Esophagus muscularis mucosa (tissue), 4 donors: ENCODE measurements at regions not wholly inside any gene's neighbourhood (a gene's known extent, or its start where the extent isn't known, plus 50 kb on each side); places are given as distances from the start of the nearest gene placed in this dataset.

ENCODE experiments used
- EP300 ChIP-seq: sonication (generic); formaldehyde crosslinking; IDR thresholded peaks from one replicate; pipeline ENCODE4 v1.6.1; 2017; ENCODE audit warnings: antibody characterized with exemption
- POLR2A ChIP-seq: fragments of 450-650 bp; IDR thresholded peaks from one replicate; pipeline ENCODE4 v1.6.1; 2017; ENCODE audit warnings: antibody characterized with exemption, moderate library complexity, mild to moderate bottlenecking, low read depth
- POLR2AphosphoS5 ChIP-seq, 2 donors: sonication (generic); formaldehyde crosslinking; IDR thresholded peaks; one replicate each; pipeline ENCODE4 v1.6.1; 2017; ENCODE audit warnings: antibody characterized with exemption in 2 of 2
- TF ChIP-seq, protein P1 (sequence below), 3 experiments: fragments of 200-600 bp in 2 of 3; fragments of 450-650 bp in 1 of 3; sonication (generic) in 2 of 3; IDR thresholded peaks; one replicate each; pipeline ENCODE4 v1.5.1; 2017 to 2019; ENCODE audit warnings: antibody characterized with exemption in 3 of 3, mild to moderate bottlenecking in 2 of 3, moderate library complexity in 1 of 3

DNA sequence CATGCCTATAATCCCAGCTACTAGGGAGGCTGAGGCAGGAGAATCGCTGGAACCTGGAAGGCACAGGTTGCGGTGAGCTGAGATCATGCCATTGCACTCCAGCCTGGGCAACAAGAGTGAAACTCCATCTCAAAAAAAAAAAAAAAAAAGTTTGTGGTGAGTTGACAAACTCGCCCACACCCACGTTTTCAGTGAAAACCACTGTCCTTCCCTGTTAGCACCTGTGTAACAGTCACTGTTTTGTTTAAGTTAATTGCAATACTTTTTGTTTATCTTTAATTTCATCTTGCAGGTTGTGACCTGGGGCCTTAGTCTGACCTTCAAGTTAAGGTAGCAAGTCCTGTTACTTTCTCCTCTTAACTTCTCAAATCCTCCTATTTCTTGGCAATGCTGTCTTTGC, 65.5 kb upstream of the SKOR2 start:
- TF ChIP-seq, protein P1, sequence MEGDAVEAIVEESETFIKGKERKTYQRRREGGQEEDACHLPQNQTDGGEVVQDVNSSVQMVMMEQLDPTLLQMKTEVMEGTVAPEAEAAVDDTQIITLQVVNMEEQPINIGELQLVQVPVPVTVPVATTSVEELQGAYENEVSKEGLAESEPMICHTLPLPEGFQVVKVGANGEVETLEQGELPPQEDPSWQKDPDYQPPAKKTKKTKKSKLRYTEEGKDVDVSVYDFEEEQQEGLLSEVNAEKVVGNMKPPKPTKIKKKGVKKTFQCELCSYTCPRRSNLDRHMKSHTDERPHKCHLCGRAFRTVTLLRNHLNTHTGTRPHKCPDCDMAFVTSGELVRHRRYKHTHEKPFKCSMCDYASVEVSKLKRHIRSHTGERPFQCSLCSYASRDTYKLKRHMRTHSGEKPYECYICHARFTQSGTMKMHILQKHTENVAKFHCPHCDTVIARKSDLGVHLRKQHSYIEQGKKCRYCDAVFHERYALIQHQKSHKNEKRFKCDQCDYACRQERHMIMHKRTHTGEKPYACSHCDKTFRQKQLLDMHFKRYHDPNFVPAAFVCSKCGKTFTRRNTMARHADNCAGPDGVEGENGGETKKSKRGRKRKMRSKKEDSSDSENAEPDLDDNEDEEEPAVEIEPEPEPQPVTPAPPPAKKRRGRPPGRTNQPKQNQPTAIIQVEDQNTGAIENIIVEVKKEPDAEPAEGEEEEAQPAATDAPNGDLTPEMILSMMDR (IDR thresholded peaks at IDR 0.05): no peak
- TF ChIP-seq POLR2AphosphoS5 (IDR thresholded peaks at IDR 0.05) (no peak), POLR2A (no peak), EP300 (no peak)
